Right lobe of liver (tissue), 6 donors: ENCODE measurements at regions not wholly inside any gene's neighbourhood (a gene's known extent, or its start where the extent isn't known, plus 50 kb on each side); places are given as distances from the start of the nearest gene placed in this dataset.

ENCODE experiments used
- ATAC-seq, 4 donors: fragments of 200-7000 bp; cut with Tn5 transposase; one replicate each; pipeline ENCODE4 v1.9.1; 2020; ENCODE audit warnings: mild to moderate bottlenecking in 4 of 4, moderate library complexity in 4 of 4
- DNase-seq, 3 donors: peaks; one replicate each; pipeline ENCODE4 v3.0.0-alpha.2; 2020
- H3K27ac ChIP-seq, 3 donors: fragments of 200-600 bp; one replicate each; pipeline ENCODE4 v1.8.0; 2022
- H3K27me3 ChIP-seq, 2 donors: fragments of 200-600 bp; one replicate each; pipeline ENCODE4 v1.8.0; 2022
- H3K36me3 ChIP-seq, 4 donors: fragments of 200-600 bp; sonication (generic) in 1 of 4; one replicate each; pipeline versions ENCODE4 v1.5.1 to v1.8.0; 2017 to 2022; ENCODE audit warnings: control low read depth in 1 of 4
- H3K4me1 ChIP-seq, 4 donors: fragments of 200-600 bp; sonication (generic) in 1 of 4; one replicate each; pipeline versions ENCODE4 v1.5.1 to v1.8.0; 2017 to 2022; ENCODE audit warnings: control low read depth in 1 of 4
- H3K4me3 ChIP-seq, 3 donors: fragments of 200-600 bp; one replicate each; pipeline ENCODE4 v1.8.0; 2022
- H3K9me3 ChIP-seq, 4 donors: fragments of 200-600 bp; sonication (generic) in 1 of 4; one replicate each; pipeline versions ENCODE4 v1.5.1 to v1.8.0; 2017 to 2022; ENCODE audit warnings: control low read depth in 1 of 4
- CTCF ChIP-seq, 4 donors: fragments of 200-600 bp in 3 of 4; fragments of 450-650 bp in 1 of 4; IDR thresholded peaks; one replicate each; pipeline versions ENCODE4 v1.5.1 to v1.8.0; 2016 to 2022; ENCODE audit warnings: antibody characterized with exemption in 4 of 4, mild to moderate bottlenecking in 2 of 4
- POLR2A ChIP-seq: fragments of 450-650 bp; IDR thresholded peaks from one replicate; pipeline ENCODE4 v1.6.1; 2017; ENCODE audit warnings: antibody characterized with exemption, mild to moderate bottlenecking
- WGBS: methylation state at CpG from one replicate; pipeline ENCODE4 v1.1.6; 2018; ENCODE audit warnings: low coverage, low lambda C conversion rate; ENCODE audit not compliant: insufficient coverage; ENCODE audit errors: missing lambda C conversion rate; 5-methylcytosine and 5-hydroxymethylcytosine counted together
- intact Hi-C, 2 donors: fragments of 100-400 bp; cut with DNase I; formaldehyde crosslinking; loops; one replicate each; pipeline versions ENCODE4 v1.11.2 to v1.14.1; 2022
- donor health status: DM: no; HTN: yes; CAD: no.
- donor health status: DM: no; HTN: no; CAD: no.
- donor health status: DM: no; HTN: no; CAD: no.
- donor health status: DM: no; HTN: yes; CAD: no.
- donor health status: DM: no; HTN: yes; CAD: no.

- TF ChIP-seq CTCF (IDR thresholded peaks at IDR 0.05) (no peak), POLR2A (no peak)
- Histone ChIP-seq H3K27ac (no peak overlapping the region), H3K9me3 (no peaks in the 10 kb centered on the region), H3K36me3 (no peaks in the 10 kb centered on the region), H3K4me1 (no peaks in the 10 kb centered on the region), H3K27me3 (no peaks in the 10 kb centered on the region), H3K4me3 (no peak overlapping the region)
- no CpG with 5 or more reads among the region's 10 CpGs for WGBS
- ATAC-seq (no peak), DNase-seq (no peak)
- intact Hi-C loops = no loop called here
Observed at GRCh38 chr21:41639336-41639735, 127.5 kb downstream of the RIPK4 start.

DNA sequence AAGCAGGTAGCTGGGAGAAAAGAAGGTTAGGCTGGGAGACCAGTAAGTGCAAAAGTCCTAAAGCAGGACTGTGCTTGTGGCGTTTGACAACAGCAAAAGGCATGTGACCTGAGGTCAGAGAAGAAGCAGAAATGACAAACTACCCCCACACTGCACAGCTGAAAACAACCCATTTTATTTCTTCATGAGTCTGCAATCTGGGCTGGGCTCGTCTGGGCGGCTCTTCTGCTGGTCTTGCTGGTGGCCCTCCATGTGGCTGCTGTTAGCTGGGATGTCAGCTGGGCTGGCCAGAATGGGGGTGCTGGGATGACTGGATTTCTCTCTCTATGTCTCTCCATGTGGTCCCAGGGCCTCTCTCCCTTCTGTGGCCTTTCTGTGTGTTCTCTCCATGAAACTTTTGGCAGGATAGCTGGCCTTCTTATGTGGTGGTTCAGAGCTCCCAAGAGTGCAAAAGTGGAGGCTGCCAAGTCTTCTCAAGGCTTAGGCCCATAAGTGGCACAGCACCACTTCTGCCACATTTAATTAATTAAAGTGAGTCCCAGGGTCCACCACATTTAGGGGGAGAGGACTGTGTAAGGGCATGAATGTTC lies 128.6 kb downstream of the RIPK4 start:
- Histone ChIP-seq H3K36me3 (no peaks in the 10 kb centered on the region), H3K27ac (no peak overlapping the region), H3K4me1 (no peaks in the 10 kb centered on the region), H3K4me3 (no peak overlapping the region), H3K9me3 (no peaks in the 10 kb centered on the region), H3K27me3 (no peaks in the 10 kb centered on the region)
- DNase-seq (no peak), ATAC-seq (no peak)
- no peak for TF ChIP-seq CTCF (IDR thresholded peaks at IDR 0.05)
- TF ChIP-seq POLR2A = no peak
- WGBS = 86% methylated on average over 3 of the region's 3 CpGs
- intact Hi-C loops = no loop called here

DNA sequence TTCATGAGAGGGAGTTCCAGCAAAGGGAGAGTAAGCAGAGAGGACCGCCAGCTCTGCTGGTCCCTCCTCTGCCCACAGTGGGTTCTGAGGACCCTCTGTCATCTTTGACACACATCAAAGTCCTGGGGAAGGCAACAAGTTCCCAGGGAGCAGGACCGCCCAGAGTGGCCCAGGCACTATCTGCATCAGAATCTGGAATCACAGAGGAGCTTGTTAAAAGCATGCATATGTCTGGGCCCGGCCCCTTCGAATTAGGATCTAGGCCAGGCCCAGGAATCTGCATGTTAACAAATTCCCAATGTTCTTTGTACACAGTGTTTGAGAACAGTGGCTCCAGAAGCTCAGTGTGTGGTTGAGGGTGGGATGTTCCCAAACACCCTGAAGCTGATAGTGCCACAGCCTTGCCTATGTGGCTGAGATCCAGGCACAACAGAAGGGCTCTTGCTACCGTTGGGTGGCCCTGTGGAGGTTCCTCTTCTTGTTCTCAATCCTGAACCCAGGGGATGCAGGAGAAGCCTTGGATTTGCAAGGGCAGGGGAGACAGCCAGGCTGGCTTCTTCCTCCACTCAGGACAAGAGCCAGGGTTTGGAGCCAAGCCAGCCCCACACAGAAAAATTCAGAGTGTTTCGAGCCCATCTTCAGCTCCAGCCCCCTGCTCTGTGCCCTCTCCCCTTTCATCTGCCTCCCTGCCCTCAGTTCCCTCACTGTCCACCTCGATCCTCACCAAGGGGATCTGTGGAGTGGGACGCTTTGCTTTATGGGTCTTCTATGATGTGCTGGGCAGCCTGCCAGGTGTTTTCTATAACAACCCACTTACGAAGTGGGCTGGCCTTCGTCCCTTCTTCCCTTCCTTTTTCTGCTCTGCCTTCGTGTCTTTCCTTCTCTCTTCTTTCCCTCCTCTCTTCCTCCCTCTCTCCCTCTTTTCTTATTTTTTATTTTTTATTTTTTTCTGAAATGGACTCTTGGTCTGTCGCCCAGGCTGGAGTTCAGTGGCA lies 129.0 kb upstream of the TMPRSS2 start:
- WGBS = 41% methylated on average over 5 of the region's 12 CpGs
- DNase-seq = no peak
- Histone ChIP-seq H3K27me3 (no peaks in the 10 kb centered on the region), H3K9me3 (no peaks in the 10 kb centered on the region), H3K36me3 (no peaks in the 10 kb centered on the region), H3K4me3 (no peak overlapping the region), H3K4me1 (no peaks in the 10 kb centered on the region), H3K27ac (no peak overlapping the region)
- no peak for TF ChIP-seq POLR2A
- ATAC-seq = no peak
- intact Hi-C loops = no loop called here

GRCh38 chr21:41635874-41636273 lies 127.9 kb upstream of the TMPRSS2 start:
- H3K4me3 ChIP-seq = no peak overlapping the region
- no peaks in the 10 kb centered on the region for H3K9me3 ChIP-seq
- intact Hi-C loops = no loop called here
- H3K4me1 ChIP-seq = no peaks in the 10 kb centered on the region
- no peak for ATAC-seq
- DNase-seq = no peak
- H3K27ac ChIP-seq = no peak overlapping the region
- TF ChIP-seq CTCF (IDR thresholded peaks at IDR 0.05) = no peak
- TF ChIP-seq POLR2A = no peak
- no peaks in the 10 kb centered on the region for H3K36me3 ChIP-seq
- no peaks in the 10 kb centered on the region for H3K27me3 ChIP-seq

GRCh38 chr21:41634858-41635257 lies 126.9 kb upstream of the TMPRSS2 start:
- no peak overlapping the region for H3K27ac ChIP-seq
- H3K4me3 ChIP-seq = no peak overlapping the region
- no peaks in the 10 kb centered on the region for H3K27me3 ChIP-seq
- TF ChIP-seq CTCF (IDR thresholded peaks at IDR 0.05) (no peak), POLR2A (no peak)
- ATAC-seq (no peak), DNase-seq (no peak)
- H3K36me3 ChIP-seq = no peaks in the 10 kb centered on the region
- 100% methylated on average over 1 of the region's 9 CpGs for WGBS
- no peaks in the 10 kb centered on the region for H3K9me3 ChIP-seq
- H3K4me1 ChIP-seq = no peaks in the 10 kb centered on the region
- intact Hi-C loops = no loop called here
